ENCODE measurements at regions not wholly inside any gene's neighbourhood (a gene's known extent, or its start where the extent isn't known, plus 50 kb on each side); places are given as distances from the start of the nearest gene placed in this dataset.

GRCh38 chr13:104320446-104320845 lies 1254.2 kb upstream of the SLC10A2 start:
- TF ChIP-seq POLR2A (IDR thresholded peaks at IDR 0.05): no peak
- TF ChIP-seq, protein P1, sequence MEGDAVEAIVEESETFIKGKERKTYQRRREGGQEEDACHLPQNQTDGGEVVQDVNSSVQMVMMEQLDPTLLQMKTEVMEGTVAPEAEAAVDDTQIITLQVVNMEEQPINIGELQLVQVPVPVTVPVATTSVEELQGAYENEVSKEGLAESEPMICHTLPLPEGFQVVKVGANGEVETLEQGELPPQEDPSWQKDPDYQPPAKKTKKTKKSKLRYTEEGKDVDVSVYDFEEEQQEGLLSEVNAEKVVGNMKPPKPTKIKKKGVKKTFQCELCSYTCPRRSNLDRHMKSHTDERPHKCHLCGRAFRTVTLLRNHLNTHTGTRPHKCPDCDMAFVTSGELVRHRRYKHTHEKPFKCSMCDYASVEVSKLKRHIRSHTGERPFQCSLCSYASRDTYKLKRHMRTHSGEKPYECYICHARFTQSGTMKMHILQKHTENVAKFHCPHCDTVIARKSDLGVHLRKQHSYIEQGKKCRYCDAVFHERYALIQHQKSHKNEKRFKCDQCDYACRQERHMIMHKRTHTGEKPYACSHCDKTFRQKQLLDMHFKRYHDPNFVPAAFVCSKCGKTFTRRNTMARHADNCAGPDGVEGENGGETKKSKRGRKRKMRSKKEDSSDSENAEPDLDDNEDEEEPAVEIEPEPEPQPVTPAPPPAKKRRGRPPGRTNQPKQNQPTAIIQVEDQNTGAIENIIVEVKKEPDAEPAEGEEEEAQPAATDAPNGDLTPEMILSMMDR (IDR thresholded peaks at IDR 0.05): no peak
- 76 to 78% methylated on average over 3 of the region's 3 CpGs for WGBS, 2 donors
- intact Hi-C loops (cut with DNase I; ENCODE audit: low total_unique reads): no loop called here
- H3K4me3 ChIP-seq (ENCODE audit: low read depth, poor library complexity, severe bottlenecking): no peak overlapping the region
- no peak for DNase-seq (ENCODE audit: low spot score in 2 of 2)

DNA sequence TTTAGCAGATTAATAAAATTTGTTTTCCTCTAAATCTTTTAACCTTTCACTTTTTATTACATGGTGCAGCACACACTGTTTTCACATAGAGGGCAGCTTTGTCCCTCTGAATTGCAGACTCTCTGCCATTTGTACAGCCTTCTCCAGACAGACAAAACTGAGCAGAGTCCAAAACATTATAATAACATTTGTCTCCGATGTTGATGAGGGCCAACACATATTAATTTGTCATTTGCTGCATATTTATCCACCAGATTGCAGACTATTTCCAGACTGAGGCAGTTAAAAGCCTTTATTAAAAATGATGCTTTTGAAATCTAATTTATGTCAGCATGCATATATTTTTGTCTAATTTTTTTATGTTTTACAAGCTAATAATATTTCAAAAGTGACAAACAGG lies 1251.9 kb upstream of the SLC10A2 start:
- TF ChIP-seq, protein P1 (IDR thresholded peaks at IDR 0.05): no peak
- TF ChIP-seq POLR2A (IDR thresholded peaks at IDR 0.05): no peak
- DNase-seq (ENCODE audit: low spot score in 2 of 2): no peak
- 4 to 8% methylated on average over 1 of the region's 1 CpG for WGBS, 2 donors
- intact Hi-C loops (cut with DNase I; ENCODE audit: low total_unique reads): no loop called here
- H3K4me3 ChIP-seq (ENCODE audit: low read depth, poor library complexity, severe bottlenecking): no peak overlapping the region

DNA sequence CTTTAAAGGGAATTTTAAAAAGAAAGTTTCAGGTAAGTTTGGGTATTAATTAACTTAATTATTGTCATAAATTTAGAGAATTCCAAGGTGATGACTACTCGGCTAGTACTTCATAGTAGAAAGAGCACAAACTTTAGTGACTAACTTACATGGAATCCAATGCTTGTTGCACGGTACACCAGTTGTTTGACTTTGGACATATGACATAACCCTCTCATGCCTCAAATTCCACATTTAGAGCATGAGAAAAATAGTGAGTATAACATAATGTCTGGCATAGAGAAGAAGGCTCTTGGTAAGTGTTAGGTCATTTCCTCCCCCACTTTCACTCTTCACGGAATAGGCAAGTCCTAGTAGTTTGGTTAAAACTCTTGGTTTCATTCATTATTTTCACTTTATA lies 1249.4 kb upstream of the SLC10A2 start:
- no peak for TF ChIP-seq POLR2A (IDR thresholded peaks at IDR 0.05)
- TF ChIP-seq, protein P1 (IDR thresholded peaks at IDR 0.05): no peak
- WGBS, 2 donors: 66 to 73% methylated on average over 3 of the region's 3 CpGs
- intact Hi-C loops (cut with DNase I; ENCODE audit: low total_unique reads): no loop called here
- H3K4me3 ChIP-seq (ENCODE audit: low read depth, poor library complexity, severe bottlenecking): no peak overlapping the region
- DNase-seq (ENCODE audit: low spot score in 2 of 2): no peak

DNA sequence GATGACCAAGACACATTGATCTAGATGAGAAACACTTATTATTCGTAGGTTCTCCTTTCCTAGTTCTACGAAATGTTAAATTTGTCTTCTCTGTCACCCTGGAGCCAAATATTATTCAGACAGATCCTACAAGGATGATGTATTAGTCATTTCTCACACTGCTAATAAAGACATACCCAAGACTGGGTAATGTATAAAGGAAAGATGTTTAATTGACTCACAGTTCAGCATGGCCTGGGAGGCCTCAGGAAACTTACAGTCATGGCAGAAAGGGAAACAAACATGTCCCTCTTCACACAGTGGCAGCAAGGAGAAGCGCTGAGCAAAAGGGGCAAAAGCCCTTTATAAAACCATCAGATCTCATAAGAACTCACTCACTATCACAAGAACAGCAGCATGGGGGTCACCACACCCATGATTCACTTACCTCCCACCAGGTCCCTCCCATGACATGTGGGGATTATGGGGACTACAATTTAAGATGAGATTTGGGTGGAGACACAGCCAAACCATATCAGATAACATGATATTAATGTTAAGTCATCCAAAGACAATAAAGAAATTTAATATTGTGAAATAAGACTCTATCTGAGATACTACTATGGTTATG lies 1248.8 kb upstream of the SLC10A2 start:
- 76 to 83% methylated on average over 3 of the region's 3 CpGs for WGBS, 2 donors
- no peak for DNase-seq (ENCODE audit: low spot score in 2 of 2)
- no peak overlapping the region for H3K4me3 ChIP-seq (ENCODE audit: low read depth, poor library complexity, severe bottlenecking)
- TF ChIP-seq POLR2A (IDR thresholded peaks at IDR 0.05): no peak
- TF ChIP-seq, protein P1 (IDR thresholded peaks at IDR 0.05): no peak
- intact Hi-C loops (cut with DNase I; ENCODE audit: low total_unique reads): no loop called here

GRCh38 chr13:104314321-104314720 lies 1248.1 kb upstream of the SLC10A2 start:
- H3K4me3 ChIP-seq (ENCODE audit: low read depth, poor library complexity, severe bottlenecking): no peak overlapping the region
- WGBS, 2 donors: 88 to 95% methylated on average over 1 of the region's 1 CpG
- DNase-seq (ENCODE audit: low spot score in 2 of 2): no peak
- intact Hi-C loops (cut with DNase I; ENCODE audit: low total_unique reads): no loop called here
- TF ChIP-seq POLR2A (IDR thresholded peaks at IDR 0.05): no peak
- TF ChIP-seq, protein P1 (IDR thresholded peaks at IDR 0.05): no peak

- intact Hi-C loops (cut with DNase I; ENCODE audit: low total_unique reads): no loop called here
- H3K4me3 ChIP-seq (ENCODE audit: low read depth, poor library complexity, severe bottlenecking): no peak overlapping the region
- TF ChIP-seq POLR2A (IDR thresholded peaks at IDR 0.05): no peak
- 45 to 68% methylated on average over 2 of the region's 2 CpGs for WGBS, 2 donors
- no peak for DNase-seq (ENCODE audit: low spot score in 2 of 2)
Measured at GRCh38 chr13:104310861-104311260, 1244.6 kb upstream of the SLC10A2 start.

Measured in lower leg skin (tissue), 4 donors.